Peyer's patch (tissue), 4 donors: ENCODE measurements at regions not wholly inside any gene's neighbourhood (a gene's known extent, or its start where the extent isn't known, plus 50 kb on each side); places are given as distances from the start of the nearest gene placed in this dataset.

Experiments used
- POLR2A ChIP-seq, 2 donors: fragments of 450-650 bp; IDR thresholded peaks; one replicate each; pipeline ENCODE4 v1.5.1; 2017; ENCODE audit warnings: antibody characterized with exemption in 2 of 2, mild to moderate bottlenecking in 2 of 2, moderate library complexity in 2 of 2
- TF ChIP-seq, protein P1 (sequence below), 6 experiments: fragments of 450-650 bp in 4 of 6; fragments of 200-600 bp in 2 of 6; sonication (generic) in 1 of 6; IDR thresholded peaks; one replicate each; pipeline ENCODE4 v1.5.1; 2017 to 2019; ENCODE audit warnings: antibody characterized with exemption in 6 of 6, mild to moderate bottlenecking in 3 of 6, moderate library complexity in 1 of 6

DNA sequence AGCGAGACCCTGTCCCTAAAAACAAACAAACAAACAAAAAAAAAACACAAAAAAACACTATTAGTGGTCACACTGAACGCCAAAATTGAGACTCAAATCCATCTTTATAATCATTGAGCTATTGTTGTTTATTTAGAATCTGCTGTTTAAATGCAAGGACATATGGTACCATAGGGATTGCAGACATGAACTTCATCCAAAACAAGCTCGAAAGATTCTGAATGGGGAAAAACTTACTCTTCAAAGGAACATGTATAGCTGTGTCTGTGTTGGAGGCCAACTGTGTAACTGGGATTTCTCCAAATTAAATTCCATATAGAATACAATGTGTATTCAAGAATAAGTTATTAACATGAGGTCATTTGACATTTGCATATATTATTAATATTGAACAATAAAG lies 74.7 kb upstream of the GPR158 start:
- TF ChIP-seq POLR2A (IDR thresholded peaks at IDR 0.05), result no peak
- TF ChIP-seq, protein P1, sequence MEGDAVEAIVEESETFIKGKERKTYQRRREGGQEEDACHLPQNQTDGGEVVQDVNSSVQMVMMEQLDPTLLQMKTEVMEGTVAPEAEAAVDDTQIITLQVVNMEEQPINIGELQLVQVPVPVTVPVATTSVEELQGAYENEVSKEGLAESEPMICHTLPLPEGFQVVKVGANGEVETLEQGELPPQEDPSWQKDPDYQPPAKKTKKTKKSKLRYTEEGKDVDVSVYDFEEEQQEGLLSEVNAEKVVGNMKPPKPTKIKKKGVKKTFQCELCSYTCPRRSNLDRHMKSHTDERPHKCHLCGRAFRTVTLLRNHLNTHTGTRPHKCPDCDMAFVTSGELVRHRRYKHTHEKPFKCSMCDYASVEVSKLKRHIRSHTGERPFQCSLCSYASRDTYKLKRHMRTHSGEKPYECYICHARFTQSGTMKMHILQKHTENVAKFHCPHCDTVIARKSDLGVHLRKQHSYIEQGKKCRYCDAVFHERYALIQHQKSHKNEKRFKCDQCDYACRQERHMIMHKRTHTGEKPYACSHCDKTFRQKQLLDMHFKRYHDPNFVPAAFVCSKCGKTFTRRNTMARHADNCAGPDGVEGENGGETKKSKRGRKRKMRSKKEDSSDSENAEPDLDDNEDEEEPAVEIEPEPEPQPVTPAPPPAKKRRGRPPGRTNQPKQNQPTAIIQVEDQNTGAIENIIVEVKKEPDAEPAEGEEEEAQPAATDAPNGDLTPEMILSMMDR (IDR thresholded peaks at IDR 0.05), result no peak
